ENCODE measurements at regions not wholly inside any gene's neighbourhood (a gene's known extent, or its start where the extent isn't known, plus 50 kb on each side); places are given as distances from the start of the nearest gene placed in this dataset.
"Not testable (repeated sequence)": the region's sequence is repeated elsewhere in the genome, so short reads cannot be mapped to it uniquely, and the experiment has no call there.

- no peak for DNase-seq
Observed at GRCh38 chr17:70464995-70465394, 295.7 kb downstream of the KCNJ2 start.

GRCh38 chr17:70468661-70469060 is 299.3 kb downstream of the KCNJ2 start:
- DNase-seq, result no peak

GRCh38 chr17:70473049-70473448 is 303.7 kb downstream of the KCNJ2 start:
- DNase-seq, result no peak

GRCh38 chr17:70476368-70476767 is 307.0 kb downstream of the KCNJ2 start:
- no peak for DNase-seq

- no peak for DNase-seq
Observed at GRCh38 chr17:70478902-70479301, 309.6 kb downstream of the KCNJ2 start.

GRCh38 chr17:70479779-70480178 is 310.4 kb downstream of the KCNJ2 start:
- DNase-seq, result no peak

GRCh38 chr17:70483624-70484023 is 314.3 kb downstream of the KCNJ2 start:
- DNase-seq, result no peak

GRCh38 chr17:70484050-70484449 is 314.7 kb downstream of the KCNJ2 start:
- no peak for DNase-seq

- no peak for DNase-seq
Observed at GRCh38 chr17:70484496-70484895, 315.2 kb downstream of the KCNJ2 start.

- DNase-seq, result no peak
Observed at GRCh38 chr17:70492368-70492767, 323.0 kb downstream of the KCNJ2 start.

GRCh38 chr17:70493277-70493874 is 324.0 kb downstream of the KCNJ2 start:
- no peak for DNase-seq

- no peak for DNase-seq
Observed at GRCh38 chr17:70498631-70499030, 329.3 kb downstream of the KCNJ2 start.

- DNase-seq, result no peak
Observed at GRCh38 chr17:70499067-70499786, 329.9 kb downstream of the KCNJ2 start.

GRCh38 chr17:70503449-70503848 is 334.1 kb downstream of the KCNJ2 start:
- no peak for DNase-seq

GRCh38 chr17:70510288-70510687 is 341.0 kb downstream of the KCNJ2 start:
- no peak for DNase-seq

GRCh38 chr17:70517816-70518215 is 348.5 kb downstream of the KCNJ2 start:
- no peak for DNase-seq

- DNase-seq, result no peak
Observed at GRCh38 chr17:70519300-70519699, 350.0 kb downstream of the KCNJ2 start.

- no peak for DNase-seq
Observed at GRCh38 chr17:70520447-70520846, 351.1 kb downstream of the KCNJ2 start.

GRCh38 chr17:70520956-70521355 is 351.6 kb downstream of the KCNJ2 start:
- no peak for DNase-seq

- no peak for DNase-seq
Observed at GRCh38 chr17:70521821-70522256, 352.5 kb downstream of the KCNJ2 start.

GRCh38 chr17:70523426-70523825 is 354.1 kb downstream of the KCNJ2 start:
- DNase-seq, result no peak

- DNase-seq, result not testable (repeated sequence)
Observed at GRCh38 chr17:70525035-70525434, 355.7 kb downstream of the KCNJ2 start.

- DNase-seq, result no peak
Observed at GRCh38 chr17:70525961-70526360, 356.6 kb downstream of the KCNJ2 start.

- DNase-seq, result no peak
Observed at GRCh38 chr17:70527364-70527888, 358.1 kb downstream of the KCNJ2 start.

- no peak for DNase-seq
Observed at GRCh38 chr17:70533427-70533826, 364.1 kb downstream of the KCNJ2 start.

All from activated naive CD4-positive, alpha-beta T cell treated with anti-CD3 and anti-CD28 coated beads, Interleukin-2, amount 50 U/mL, for 16 hours (primary cell).